GM12878 (cell line): ENCODE measurements at regions not wholly inside any gene's neighbourhood (a gene's known extent, or its start where the extent isn't known, plus 50 kb on each side); places are given as distances from the start of the nearest gene placed in this dataset.

Source experiments
- ATAC-seq: fragments of 200-7000 bp; cut with Tn5 transposase; 3 replicates; pipeline ENCODE4 v1.9.1; 2020; ENCODE audit warnings: mild to moderate bottlenecking, moderate library complexity
- BruUV-seq: library from RNA; stranded (reverse); fragments of 400-500 nt; replicated peaks from 2 replicates; lab custom pipeline; 2021; lab: Mats Ljungman, UMichigan
- CTCF ChIA-PET: fragments of 300-600 bp; sonication (Branson Sonifier 250); formaldehyde crosslinking; extraction: SDS; loops from one replicate; lab custom pipeline; 2021; ENCODE audit warnings: inconsistent platforms; lab: Yijun Ruan, JAX
- POLR2A ChIA-PET: fragments of 350-600 bp; formaldehyde crosslinking; extraction: SDS; loops from one replicate; lab custom pipeline; 2021; ENCODE audit warnings: inconsistent platforms; lab: Charles Lee
- RAD21 ChIA-PET: fragments of 300-600 bp; sonication (Branson Sonifier 250); formaldehyde crosslinking; loops from one replicate; lab custom pipeline; 2023; ENCODE audit warnings: antibody characterized with exemption; ENCODE audit not compliant: unreplicated experiment; lab: Charles Lee
- SMC1A ChIA-PET: fragments of 300-600 bp; sonication (Branson Sonifier 250); formaldehyde crosslinking; loops from one replicate; lab custom pipeline; 2023; ENCODE audit not compliant: unreplicated experiment, uncharacterized antibody; lab: Charles Lee
- DNase-seq: peaks from one replicate; pipeline ENCODE4 v3.0.0-alpha.2; 2011; ENCODE audit warnings: low read depth, low spot score
- FAIRE-seq: peaks from 3 replicates; lab custom pipeline; 2011; peaks lifted over from hg19 to GRCh38; lab: Jason Lieb, UNC
- H2AFZ ChIP-seq: 2 replicates; pipeline ENCODE4 v1.6.0; 2011; ENCODE audit warnings: low read depth, low read length, control low read depth; ENCODE audit not compliant: control insufficient read depth
- H3K27ac ChIP-seq: 2 replicates; pipeline ENCODE4 v1.5.1; 2011; ENCODE audit warnings: control low read depth; ENCODE audit not compliant: control insufficient read depth, insufficient read depth
- H3K27me3 ChIP-seq, 2 experiments: replicated peaks in 1 of 2; 2 replicates each; pipeline versions ENCODE4 v1.6.0 to v1.6.1; 2011; ENCODE audit warnings: low read length in 1 of 2; ENCODE audit not compliant: control insufficient read depth in 2 of 2, insufficient read depth in 2 of 2
- H3K36me3 ChIP-seq, 2 experiments: 2 replicates each; pipeline ENCODE4 v1.5.1; 2011; ENCODE audit warnings: low read length in 1 of 2; ENCODE audit not compliant: control insufficient read depth in 2 of 2, insufficient read depth in 2 of 2
- H3K4me1 ChIP-seq: 2 replicates; pipeline ENCODE4 v1.6.1; 2011; ENCODE audit warnings: mild to moderate bottlenecking, low read length, moderate library complexity, mixed read lengths; ENCODE audit not compliant: control insufficient read depth, insufficient read depth
- H3K4me2 ChIP-seq: 2 replicates; pipeline ENCODE4 v1.6.0; 2011; ENCODE audit warnings: control low read depth; ENCODE audit not compliant: control insufficient read depth, insufficient read depth
- H3K4me3 ChIP-seq: fragments of 200-600 bp; sonication (generic); 2 replicates; pipeline ENCODE4 v1.5.1; 2016
- H3K79me2 ChIP-seq: 2 replicates; pipeline ENCODE4 v1.6.0; 2011; ENCODE audit warnings: low read length; ENCODE audit not compliant: control insufficient read depth, insufficient read depth
- H3K9ac ChIP-seq: 2 replicates; pipeline ENCODE4 v1.8.0; 2011; ENCODE audit warnings: low read length, control low read depth, mixed read lengths; ENCODE audit not compliant: control insufficient read depth, insufficient read depth
- H3K9me3 ChIP-seq: replicated peaks from 3 replicates; pipeline ENCODE4 v1.5.1; 2011; ENCODE audit warnings: mild to moderate bottlenecking, low read length; ENCODE audit not compliant: control insufficient read depth, insufficient read depth
- H4K20me1 ChIP-seq: 2 replicates; pipeline ENCODE4 v1.6.0; 2011; ENCODE audit not compliant: control insufficient read depth, insufficient read depth
- ATF7 ChIP-seq: fragments of 450-650 bp; IDR thresholded peaks from 2 replicates; pipeline ENCODE4 v1.6.1; 2016; ENCODE audit warnings: low read depth, mild to moderate bottlenecking
- CHD1 ChIP-seq: IDR thresholded peaks from 2 replicates; pipeline ENCODE4 v1.6.1; 2012; ENCODE audit warnings: low read depth, low read length, improper control_type of control experiment
- CHD4 ChIP-seq: fragments of 200-600 bp; sonication (generic); IDR thresholded peaks from 2 replicates; pipeline ENCODE4 v1.6.1; 2016; ENCODE audit warnings: mild to moderate bottlenecking
- ESRRA ChIP-seq: IDR thresholded peaks from 2 replicates; pipeline ENCODE4 v1.6.1; 2012; ENCODE audit warnings: mild to moderate bottlenecking, low read length, improper control_type of control experiment
- FOS ChIP-seq: IDR thresholded peaks from 3 replicates; pipeline ENCODE4 v1.6.1; 2011; ENCODE audit warnings: borderline replicate concordance; ENCODE audit not compliant: insufficient read length; ENCODE audit errors: extremely low read depth
- HCFC1 ChIP-seq: fragments of 150-350 bp; IDR thresholded peaks from 2 replicates; pipeline ENCODE4 v1.6.1; 2014; ENCODE audit warnings: low read length
- HDGF ChIP-seq: fragments of 450-650 bp; IDR thresholded peaks from 2 replicates; pipeline ENCODE4 v1.6.1; 2016; ENCODE audit warnings: antibody characterized with exemption
- JUNB ChIP-seq: IDR thresholded peaks from 2 replicates; pipeline ENCODE4 v1.6.1; 2016; ENCODE audit warnings: antibody characterized with exemption, mild to moderate bottlenecking
- KLF5 ChIP-seq: fragments of 450-650 bp; IDR thresholded peaks from 2 replicates; pipeline ENCODE4 v1.6.1; 2014; ENCODE audit warnings: mild to moderate bottlenecking; ENCODE audit not compliant: partially characterized antibody
- MTA2 ChIP-seq: fragments of 450-650 bp; IDR thresholded peaks from 2 replicates; pipeline ENCODE4 v1.6.1; 2016; ENCODE audit warnings: low read depth, mild to moderate bottlenecking, moderate library complexity
- NFIC ChIP-seq: IDR thresholded peaks from 2 replicates; pipeline ENCODE4 v1.6.1; 2012; ENCODE audit warnings: low read depth, mild to moderate bottlenecking, inconsistent platforms, low read length, moderate library complexity
- RAD21 ChIP-seq: IDR thresholded peaks from 2 replicates; pipeline ENCODE4 v1.6.1; 2011; ENCODE audit warnings: mild to moderate bottlenecking, low read depth, low read length, moderate library complexity; ENCODE audit not compliant: insufficient read depth
- SIX5 ChIP-seq: IDR thresholded peaks from 2 replicates; pipeline ENCODE4 v1.6.1; 2011; ENCODE audit warnings: mild to moderate bottlenecking, low read depth, low read length, moderate library complexity; ENCODE audit not compliant: severe bottlenecking
- SREBF1 ChIP-seq: IDR thresholded peaks from 2 replicates; pipeline ENCODE4 v1.6.1; 2012; ENCODE audit warnings: mild to moderate bottlenecking, low read length
- ZSCAN29 ChIP-seq: fragments of 450-650 bp; IDR thresholded peaks from 2 replicates; pipeline ENCODE4 v1.6.1; 2017; ENCODE audit warnings: mild to moderate bottlenecking, moderate library complexity
- WGBS: methylation state at CpG from one replicate; pipeline ENCODE4 v1.1.6; 2016; ENCODE audit warnings: low lambda C conversion rate; ENCODE audit not compliant: insufficient replicate concordance, insufficient coverage; ENCODE audit errors: missing lambda C conversion rate; 5-methylcytosine and 5-hydroxymethylcytosine counted together
- in situ Hi-C: fragments of 300-500 bp; cut with MboI; formaldehyde crosslinking; loops from 9 replicates; pipeline ENCODE4 v1.14.3; 2018; ENCODE audit warnings: mixed read lengths
- intact Hi-C: fragments of 100-400 bp; cut with micrococcal nuclease; formaldehyde crosslinking; loops from one replicate; pipeline ENCODE4 v1.14.2; 2022; ENCODE audit not compliant: unreplicated experiment
- TF ChIP-seq, protein P1 (sequence below): fragments of 450-650 bp; IDR thresholded peaks from 2 replicates; pipeline ENCODE4 v1.6.1; 2017; ENCODE audit warnings: mild to moderate bottlenecking, moderate library complexity

DNA sequence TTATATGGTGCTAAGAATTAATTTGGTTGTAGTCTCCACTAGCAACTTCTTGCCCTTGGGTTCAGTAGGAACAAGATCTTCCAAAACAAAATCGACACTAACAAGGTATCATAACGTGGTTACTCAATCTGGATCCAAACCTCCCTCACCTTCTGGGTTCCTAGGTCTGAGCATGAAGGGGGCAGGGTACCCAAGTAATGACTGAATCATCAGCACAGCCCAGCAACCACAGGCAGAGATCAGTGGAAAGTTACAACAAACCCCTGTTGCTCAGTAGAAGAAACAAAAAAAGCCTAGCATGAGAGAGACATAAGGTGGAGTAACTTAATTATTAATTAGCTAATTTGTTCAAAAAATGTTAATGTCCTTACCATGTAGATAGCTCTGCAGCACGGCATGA, 221.4 kb downstream of the BLID start (continued):
- TF ChIP-seq SIX5, result no peak
- TF ChIP-seq HCFC1, result no peak

DNA sequence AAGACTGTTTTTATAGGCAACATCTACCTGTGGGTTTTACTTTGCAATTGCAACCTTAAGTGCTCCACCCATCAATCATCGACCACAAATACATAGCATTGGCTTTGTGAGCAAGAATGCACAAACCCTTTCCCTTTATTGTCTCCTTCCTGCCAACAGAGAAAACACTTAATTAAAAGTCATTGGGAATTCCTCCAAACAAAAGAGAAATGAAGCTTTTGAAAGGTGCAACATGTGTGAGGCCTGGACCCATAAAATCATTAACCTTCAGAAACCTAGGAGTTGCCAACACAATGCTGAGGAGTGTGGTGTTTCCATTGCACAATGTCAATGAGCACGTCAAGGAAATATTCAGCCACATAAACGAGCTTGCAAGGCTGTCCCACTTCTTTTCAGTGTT, 223.2 kb downstream of the BLID start:
- H3K36me3 ChIP-seq, result no peaks in the 10 kb centered on the region
- H2AFZ ChIP-seq, result no peak overlapping the region
- H3K4me3 ChIP-seq, result no peak overlapping the region
- POLR2A ChIA-PET, result no interaction called here
- no peaks in the 10 kb centered on the region for H3K9me3 ChIP-seq
- TF ChIP-seq NFIC (no peak), HDGF (no peak), SREBF1 (no peak), ATF7 (no peak), FOS (no peak), CHD4 (no peak), MTA2 (no peak), ZSCAN29 (no peak), KLF5 (no peak), JUNB (no peak), CHD1 (no peak), ESRRA (no peak), RAD21 (no peak)
- TF ChIP-seq, protein P1, sequence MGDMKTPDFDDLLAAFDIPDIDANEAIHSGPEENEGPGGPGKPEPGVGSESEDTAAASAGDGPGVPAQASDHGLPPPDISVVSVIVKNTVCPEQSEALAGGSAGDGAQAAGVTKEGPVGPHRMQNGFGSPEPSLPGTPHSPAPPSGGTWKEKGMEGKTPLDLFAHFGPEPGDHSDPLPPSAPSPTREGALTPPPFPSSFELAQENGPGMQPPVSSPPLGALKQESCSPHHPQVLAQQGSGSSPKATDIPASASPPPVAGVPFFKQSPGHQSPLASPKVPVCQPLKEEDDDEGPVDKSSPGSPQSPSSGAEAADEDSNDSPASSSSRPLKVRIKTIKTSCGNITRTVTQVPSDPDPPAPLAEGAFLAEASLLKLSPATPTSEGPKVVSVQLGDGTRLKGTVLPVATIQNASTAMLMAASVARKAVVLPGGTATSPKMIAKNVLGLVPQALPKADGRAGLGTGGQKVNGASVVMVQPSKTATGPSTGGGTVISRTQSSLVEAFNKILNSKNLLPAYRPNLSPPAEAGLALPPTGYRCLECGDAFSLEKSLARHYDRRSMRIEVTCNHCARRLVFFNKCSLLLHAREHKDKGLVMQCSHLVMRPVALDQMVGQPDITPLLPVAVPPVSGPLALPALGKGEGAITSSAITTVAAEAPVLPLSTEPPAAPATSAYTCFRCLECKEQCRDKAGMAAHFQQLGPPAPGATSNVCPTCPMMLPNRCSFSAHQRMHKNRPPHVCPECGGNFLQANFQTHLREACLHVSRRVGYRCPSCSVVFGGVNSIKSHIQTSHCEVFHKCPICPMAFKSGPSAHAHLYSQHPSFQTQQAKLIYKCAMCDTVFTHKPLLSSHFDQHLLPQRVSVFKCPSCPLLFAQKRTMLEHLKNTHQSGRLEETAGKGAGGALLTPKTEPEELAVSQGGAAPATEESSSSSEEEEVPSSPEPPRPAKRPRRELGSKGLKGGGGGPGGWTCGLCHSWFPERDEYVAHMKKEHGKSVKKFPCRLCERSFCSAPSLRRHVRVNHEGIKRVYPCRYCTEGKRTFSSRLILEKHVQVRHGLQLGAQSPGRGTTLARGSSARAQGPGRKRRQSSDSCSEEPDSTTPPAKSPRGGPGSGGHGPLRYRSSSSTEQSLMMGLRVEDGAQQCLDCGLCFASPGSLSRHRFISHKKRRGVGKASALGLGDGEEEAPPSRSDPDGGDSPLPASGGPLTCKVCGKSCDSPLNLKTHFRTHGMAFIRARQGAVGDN, result no peak
- no peaks in the 10 kb centered on the region for H4K20me1 ChIP-seq
- FAIRE-seq (no peak), DNase-seq (no peak), ATAC-seq (no peak)
- SMC1A ChIA-PET, result no interaction called here
- no TSS peak for BruUV-seq
- peaks cover 0 to 2% of the 10 kb centered on the region in 2 experiments; a peak in 2 of 4 replicates for H3K27me3 ChIP-seq
- no peaks in the 10 kb centered on the region for H3K4me1 ChIP-seq
- RAD21 ChIA-PET, result no interaction called here
- H3K27ac ChIP-seq, result no peak overlapping the region
- H3K9ac ChIP-seq, result no peak overlapping the region
- in situ Hi-C loops (no loop called here), intact Hi-C loops (no loop called here)
- H3K4me2 ChIP-seq, result no peak overlapping the region
- CTCF ChIA-PET, result no interaction called here
- WGBS, result 5% methylated on average over 3 of the region's 3 CpGs
- no peaks in the 10 kb centered on the region for H3K79me2 ChIP-seq
